ENCODE measurements at regions not wholly inside any gene's neighbourhood (a gene's known extent, or its start where the extent isn't known, plus 50 kb on each side); places are given as distances from the start of the nearest gene placed in this dataset.

GRCh38 chr7:26600411-26600810 lies 264.0 kb downstream of the SKAP2 start (continued):
- TF ChIP-seq, protein P1, sequence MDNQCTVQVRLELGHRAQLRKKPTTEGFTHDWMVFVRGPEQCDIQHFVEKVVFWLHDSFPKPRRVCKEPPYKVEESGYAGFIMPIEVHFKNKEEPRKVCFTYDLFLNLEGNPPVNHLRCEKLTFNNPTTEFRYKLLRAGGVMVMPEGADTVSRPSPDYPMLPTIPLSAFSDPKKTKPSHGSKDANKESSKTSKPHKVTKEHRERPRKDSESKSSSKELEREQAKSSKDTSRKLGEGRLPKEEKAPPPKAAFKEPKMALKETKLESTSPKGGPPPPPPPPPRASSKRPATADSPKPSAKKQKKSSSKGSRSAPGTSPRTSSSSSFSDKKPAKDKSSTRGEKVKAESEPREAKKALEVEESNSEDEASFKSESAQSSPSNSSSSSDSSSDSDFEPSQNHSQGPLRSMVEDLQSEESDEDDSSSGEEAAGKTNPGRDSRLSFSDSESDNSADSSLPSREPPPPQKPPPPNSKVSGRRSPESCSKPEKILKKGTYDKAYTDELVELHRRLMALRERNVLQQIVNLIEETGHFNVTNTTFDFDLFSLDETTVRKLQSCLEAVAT (IDR thresholded peaks at IDR 0.05): no peak
- no peak for TF ChIP-seq NFYA (IDR thresholded peaks at IDR 0.05; ENCODE audit: borderline replicate concordance, low read depth, low read length)
- TF ChIP-seq TCF7 (IDR thresholded peaks at IDR 0.05; ENCODE audit: borderline replicate concordance): no peak

GRCh38 chr7:26603631-26604030 lies 260.8 kb downstream of the SKAP2 start:
- SMC1A ChIA-PET (ENCODE audit: uncharacterized antibody, unreplicated experiment): no interaction called here
- DNase-seq (ENCODE audit: low read depth, low spot score) (no peak), ATAC-seq (no peak), FAIRE-seq (no peak)
- Histone ChIP-seq H3K4me1 (ENCODE audit: control insufficient read depth, insufficient read depth, low read length) (no peaks in the 10 kb centered on the region), H3K4me2 (ENCODE audit: control insufficient read depth, insufficient read depth) (no peak overlapping the region), H3K79me2 (ENCODE audit: control insufficient read depth, insufficient read depth, low read length) (no peaks in the 10 kb centered on the region), H4K20me1 (ENCODE audit: control insufficient read depth, insufficient read depth) (no peaks in the 10 kb centered on the region), H3K4me3 (no peak overlapping the region), H3K9me3 (replicated peaks; ENCODE audit: control insufficient read depth, insufficient read depth, low read length) (no peaks in the 10 kb centered on the region), H3K27ac (ENCODE audit: control insufficient read depth, insufficient read depth) (no peak overlapping the region), H3K9ac (ENCODE audit: control insufficient read depth, insufficient read depth, low read length) (no peak overlapping the region), H2AFZ (ENCODE audit: control insufficient read depth, low read depth, low read length) (no peak overlapping the region), H3K27me3 (replicated peaks in 1 of 2; ENCODE audit: control insufficient read depth in 2 of 2, insufficient read depth in 2 of 2, low read length in 1 of 2) (no peaks in the 10 kb centered on the region; a peak in 1 of 4 replicates), H3K36me3 (ENCODE audit: control insufficient read depth in 2 of 2, insufficient read depth in 2 of 2, low read length in 1 of 2) (no peaks in the 10 kb centered on the region)
- in situ Hi-C loops (cut with MboI) (no loop called here), intact Hi-C loops (cut with micrococcal nuclease; ENCODE audit: unreplicated experiment) (no loop called here)
- POLR2A ChIA-PET: no interaction called here
- CTCF ChIA-PET: interaction anchor here (0.9 to 1.3 kb wide), 2 partner anchors 234 to 558 kb away, joined by 3 read pairs; no protein-coding TSS in a partner anchor
- TF ChIP-seq DPF2 (IDR thresholded peaks at IDR 0.05): no peak
- no peak for TF ChIP-seq RELA (IDR thresholded peaks at IDR 0.05; ENCODE audit: borderline replicate concordance, partially characterized antibody)
- BruUV-seq (replicated peaks): no TSS peak
- RAD21 ChIA-PET (ENCODE audit: unreplicated experiment): no interaction called here

DNA sequence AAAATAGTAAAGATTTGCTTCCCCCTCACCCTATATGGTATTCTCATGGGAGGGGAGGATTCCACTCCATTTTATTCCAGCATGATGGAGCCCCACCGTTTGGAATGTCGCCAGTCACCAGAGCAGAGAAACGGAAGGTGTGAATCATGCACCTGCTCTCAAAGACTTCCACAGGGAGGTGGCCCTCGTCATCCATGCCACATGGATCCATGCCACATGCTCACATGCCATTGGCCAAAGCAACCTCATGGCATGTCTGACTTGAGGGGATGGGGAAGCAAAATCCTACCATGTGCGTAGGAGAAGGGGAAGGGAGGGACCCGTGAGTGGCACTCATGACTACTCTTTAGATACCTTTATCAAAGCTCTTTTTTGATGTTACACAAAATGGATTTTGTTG lies 256.0 kb downstream of the SKAP2 start:
- no peaks in the 10 kb centered on the region for H4K20me1 ChIP-seq (ENCODE audit: control insufficient read depth, insufficient read depth)
- H2AFZ ChIP-seq (ENCODE audit: control insufficient read depth, low read depth, low read length): no peak overlapping the region
- 33% methylated on average over 6 of the region's 6 CpGs for WGBS (ENCODE audit: insufficient coverage, insufficient replicate concordance, low lambda C conversion rate, missing lambda C conversion rate)
- TF ChIP-seq SMC3 (IDR thresholded peaks at IDR 0.05; ENCODE audit: borderline replicate concordance, low read length): no peak
- no peak for TF ChIP-seq ZNF24 (IDR thresholded peaks at IDR 0.05)
- no peaks in the 10 kb centered on the region for H3K9me3 ChIP-seq (replicated peaks; ENCODE audit: control insufficient read depth, insufficient read depth, low read length)
- ChIA-PET SMC1A (ENCODE audit: uncharacterized antibody, unreplicated experiment) (interaction anchor here (0.7 kb wide), 1 partner anchor 219 kb away, joined by 3 read pairs; no protein-coding TSS in a partner anchor), RAD21 (ENCODE audit: unreplicated experiment) (no interaction called here), CTCF (no interaction called here), POLR2A (no interaction called here)
- H3K36me3 ChIP-seq (ENCODE audit: control insufficient read depth in 2 of 2, insufficient read depth in 2 of 2, low read length in 1 of 2): no peaks in the 10 kb centered on the region
- no peak for FAIRE-seq
- H3K27ac ChIP-seq (ENCODE audit: control insufficient read depth, insufficient read depth): no peak overlapping the region
- intact Hi-C loops (cut with micrococcal nuclease; ENCODE audit: unreplicated experiment) (no loop called here), in situ Hi-C loops (cut with MboI) (no loop called here)
- no peak for ATAC-seq
- DNase-seq (ENCODE audit: low read depth, low spot score): no peak
- H3K9ac ChIP-seq (ENCODE audit: control insufficient read depth, insufficient read depth, low read length): no peak overlapping the region
- no peaks in the 10 kb centered on the region; a peak in 1 of 4 replicates for H3K27me3 ChIP-seq (replicated peaks in 1 of 2; ENCODE audit: control insufficient read depth in 2 of 2, insufficient read depth in 2 of 2, low read length in 1 of 2)
- no peaks in the 10 kb centered on the region for H3K79me2 ChIP-seq (ENCODE audit: control insufficient read depth, insufficient read depth, low read length)
- H3K4me2 ChIP-seq (ENCODE audit: control insufficient read depth, insufficient read depth): no peak overlapping the region
- H3K4me3 ChIP-seq: no peak overlapping the region
- BruUV-seq (replicated peaks): no TSS peak
- H3K4me1 ChIP-seq (ENCODE audit: control insufficient read depth, insufficient read depth, low read length): no peaks in the 10 kb centered on the region

All from GM12878 (cell line).